ENCODE measurements at regions not wholly inside any gene's neighbourhood (a gene's known extent, or its start where the extent isn't known, plus 50 kb on each side); places are given as distances from the start of the nearest gene placed in this dataset.
A peak's percentile ranks its signal among the peaks of the same experiment; 100 is the strongest.
"Not testable (repeated sequence)": the region's sequence is repeated elsewhere in the genome, so short reads cannot be mapped to it uniquely, and the experiment has no call there.

- H3K27me3 Mint-ChIP-seq: peaks cover 4% of the 10 kb centered on the region
- H3K4me1 Mint-ChIP-seq: no peaks in the 10 kb centered on the region
- DNase-seq: no peak
- H3K9me3 Mint-ChIP-seq: no peaks in the 10 kb centered on the region
- no peak overlapping the region for H3K4me3 Mint-ChIP-seq
- no peaks in the 10 kb centered on the region for H3K36me3 Mint-ChIP-seq (ENCODE audit: low read depth)
- ATAC-seq: no peak
- H3K27ac Mint-ChIP-seq: no peak overlapping the region
These were observed 370.4 kb downstream of the PREX1 start for GRCh38 chr20:48457193-48458002.

GRCh38 chr20:48456366-48457192 is 371.2 kb downstream of the PREX1 start:
- DNase-seq (no peak), ATAC-seq (peak; percentile 18)
- Mint-ChIP-seq H3K36me3 (ENCODE audit: low read depth) (no peaks in the 10 kb centered on the region), H3K27me3 (peaks cover 4% of the 10 kb centered on the region), H3K4me3 (no peak overlapping the region), H3K9me3 (no peaks in the 10 kb centered on the region), H3K27ac (no peak overlapping the region), H3K4me1 (no peaks in the 10 kb centered on the region)

GRCh38 chr20:48455651-48456365 is 372.0 kb downstream of the PREX1 start:
- Mint-ChIP-seq H3K9me3 (no peaks in the 10 kb centered on the region), H3K4me1 (no peaks in the 10 kb centered on the region), H3K27me3 (peaks cover 4% of the 10 kb centered on the region), H3K4me3 (no peak overlapping the region), H3K36me3 (ENCODE audit: low read depth) (no peaks in the 10 kb centered on the region), H3K27ac (no peak overlapping the region)
- ATAC-seq: no peak
- no peak for DNase-seq

GRCh38 chr20:48454671-48455490 is 372.9 kb downstream of the PREX1 start:
- DNase-seq: no peak
- H3K9me3 Mint-ChIP-seq: no peaks in the 10 kb centered on the region
- no peaks in the 10 kb centered on the region for H3K36me3 Mint-ChIP-seq (ENCODE audit: low read depth)
- H3K27me3 Mint-ChIP-seq: peaks cover 4% of the 10 kb centered on the region
- no peak for ATAC-seq
- no peak overlapping the region for H3K27ac Mint-ChIP-seq
- H3K4me3 Mint-ChIP-seq: no peak overlapping the region
- H3K4me1 Mint-ChIP-seq: no peaks in the 10 kb centered on the region

GRCh38 chr20:48453477-48454093 is 374.2 kb downstream of the PREX1 start:
- Mint-ChIP-seq H3K36me3 (ENCODE audit: low read depth) (no peaks in the 10 kb centered on the region), H3K27me3 (peaks cover 4% of the 10 kb centered on the region), H3K4me3 (no peak overlapping the region), H3K27ac (no peak overlapping the region), H3K9me3 (no peaks in the 10 kb centered on the region), H3K4me1 (no peaks in the 10 kb centered on the region)
- DNase-seq (no peak), ATAC-seq (no peak)

GRCh38 chr20:48451401-48451800 is 376.4 kb downstream of the PREX1 start:
- H3K27me3 Mint-ChIP-seq: peaks cover 2% of the 10 kb centered on the region
- no peaks in the 10 kb centered on the region for H3K36me3 Mint-ChIP-seq (ENCODE audit: low read depth)
- ATAC-seq (no peak), DNase-seq (no peak)
- no peaks in the 10 kb centered on the region for H3K9me3 Mint-ChIP-seq
- no peaks in the 10 kb centered on the region for H3K4me1 Mint-ChIP-seq
- no peak overlapping the region for H3K27ac Mint-ChIP-seq
- no peak overlapping the region for H3K4me3 Mint-ChIP-seq

- Mint-ChIP-seq H3K4me3 (no peak overlapping the region), H3K9me3 (peaks cover 10% of the 10 kb centered on the region), H3K4me1 (no peaks in the 10 kb centered on the region), H3K36me3 (ENCODE audit: low read depth) (peaks cover 2% of the 10 kb centered on the region), H3K27ac (peak overlapping the region; percentile 26), H3K27me3 (peaks cover 4% of the 10 kb centered on the region)
- peak; percentile 10 for ATAC-seq
- DNase-seq: no peak
These were observed 378.9 kb downstream of the PREX1 start for GRCh38 chr20:48448666-48449600.

GRCh38 chr20:48447456-48447855 is 380.3 kb downstream of the PREX1 start:
- H3K4me1 Mint-ChIP-seq: no peaks in the 10 kb centered on the region
- ATAC-seq: no peak
- no peak for DNase-seq
- no peak overlapping the region for H3K4me3 Mint-ChIP-seq
- peaks cover 4% of the 10 kb centered on the region for H3K36me3 Mint-ChIP-seq (ENCODE audit: low read depth)
- peaks cover 12% of the 10 kb centered on the region for H3K9me3 Mint-ChIP-seq
- no peak overlapping the region for H3K27ac Mint-ChIP-seq
- peaks cover 4% of the 10 kb centered on the region for H3K27me3 Mint-ChIP-seq

GRCh38 chr20:48445827-48446226 is 382.0 kb downstream of the PREX1 start:
- no peak overlapping the region for H3K27ac Mint-ChIP-seq
- H3K4me1 Mint-ChIP-seq: no peaks in the 10 kb centered on the region
- ATAC-seq (no peak), DNase-seq (no peak)
- H3K9me3 Mint-ChIP-seq: peaks cover 12% of the 10 kb centered on the region
- peaks cover 7% of the 10 kb centered on the region for H3K27me3 Mint-ChIP-seq
- peaks cover 4% of the 10 kb centered on the region for H3K36me3 Mint-ChIP-seq (ENCODE audit: low read depth)
- no peak overlapping the region for H3K4me3 Mint-ChIP-seq

- ATAC-seq (no peak), DNase-seq (no peak)
- Mint-ChIP-seq H3K4me1 (no peaks in the 10 kb centered on the region), H3K36me3 (ENCODE audit: low read depth) (peaks cover 4% of the 10 kb centered on the region), H3K9me3 (peaks cover 12% of the 10 kb centered on the region), H3K4me3 (no peak overlapping the region), H3K27me3 (peaks cover 7% of the 10 kb centered on the region), H3K27ac (no peak overlapping the region)
These were observed 383.6 kb downstream of the PREX1 start for GRCh38 chr20:48444249-48444648.

GRCh38 chr20:48440916-48441315 is 386.9 kb downstream of the PREX1 start:
- Mint-ChIP-seq H3K27ac (no peak overlapping the region), H3K9me3 (peaks cover 22% of the 10 kb centered on the region), H3K4me3 (no peak overlapping the region), H3K36me3 (ENCODE audit: low read depth) (peaks cover 4% of the 10 kb centered on the region), H3K4me1 (no peaks in the 10 kb centered on the region), H3K27me3 (peaks cover 13% of the 10 kb centered on the region)
- ATAC-seq: no peak
- DNase-seq: no peak

- not testable (repeated sequence) for H3K4me3 Mint-ChIP-seq; H3K27ac Mint-ChIP-seq; ATAC-seq; DNase-seq; H3K4me1 Mint-ChIP-seq; H3K36me3 Mint-ChIP-seq (ENCODE audit: low read depth)
- Mint-ChIP-seq H3K27me3 (peaks cover 13% of the 10 kb centered on the region), H3K9me3 (peaks cover 18% of the 10 kb centered on the region)
These were observed 387.5 kb downstream of the PREX1 start for GRCh38 chr20:48440261-48440660.

GRCh38 chr20:48437146-48437545 is 390.7 kb downstream of the PREX1 start:
- ATAC-seq (no peak), DNase-seq (no peak)
- Mint-ChIP-seq H3K27ac (no peak overlapping the region), H3K4me1 (no peaks in the 10 kb centered on the region), H3K9me3 (peaks cover 10% of the 10 kb centered on the region), H3K36me3 (ENCODE audit: low read depth) (no peaks in the 10 kb centered on the region), H3K27me3 (peaks cover 9% of the 10 kb centered on the region), H3K4me3 (no peak overlapping the region)
